Uterus (tissue), 3 donors: ENCODE measurements at regions not wholly inside any gene's neighbourhood (a gene's known extent, or its start where the extent isn't known, plus 50 kb on each side); places are given as distances from the start of the nearest gene placed in this dataset.

Experiments
- DNase-seq, 2 donors: peaks; one replicate each; pipeline ENCODE4 v3.0.0-alpha.2; 2019 to 2020
- H3K27ac ChIP-seq, 2 donors: fragments of 200-600 bp; sonication (generic); 1 replicate in 1 of 2; 2 replicates in 1 of 2; pipeline ENCODE4 v1.5.1; 2016 to 2018
- H3K27me3 ChIP-seq, 2 donors: fragments of 200-600 bp; sonication (generic); one replicate each; pipeline ENCODE4 v1.5.1; 2018 to 2019; ENCODE audit warnings: control low read depth in 1 of 2
- H3K36me3 ChIP-seq, 2 donors: fragments of 200-600 bp; sonication (generic); one replicate each; pipeline ENCODE4 v1.5.1; 2019; ENCODE audit warnings: control low read depth in 1 of 2
- H3K4me1 ChIP-seq, 2 donors: fragments of 200-600 bp; sonication (generic); one replicate each; pipeline ENCODE4 v1.5.1; 2018 to 2019; ENCODE audit warnings: control low read depth in 1 of 2
- H3K4me3 ChIP-seq, 2 donors: fragments of 200-600 bp; sonication (generic); 1 replicate in 1 of 2; 2 replicates in 1 of 2; pipeline ENCODE4 v1.5.1; 2018 to 2019; ENCODE audit warnings: mild to moderate bottlenecking in 1 of 2
- H3K9me3 ChIP-seq, 2 donors: fragments of 200-600 bp; sonication (generic); one replicate each; pipeline ENCODE4 v1.5.1; 2019; ENCODE audit warnings: control low read depth in 1 of 2
- CTCF ChIP-seq, 4 experiments: fragments of 200-600 bp in 2 of 4; fragments of 450-650 bp in 2 of 4; sonication (generic) in 2 of 4; IDR thresholded peaks; one replicate each; pipeline ENCODE4 v1.5.1; 2016 to 2019; ENCODE audit warnings: antibody characterized with exemption in 4 of 4, mild to moderate bottlenecking in 2 of 4, moderate library complexity in 1 of 4
- POLR2A ChIP-seq, 2 donors: fragments of 450-650 bp; IDR thresholded peaks; one replicate each; pipeline ENCODE4 v1.6.1; 2016; ENCODE audit warnings: antibody characterized with exemption in 2 of 2, mild to moderate bottlenecking in 1 of 2, moderate library complexity in 1 of 2
- intact Hi-C: fragments of 100-400 bp; cut with DNase I; formaldehyde crosslinking; loops from one replicate; pipeline ENCODE4 v1.15.1; 2023; ENCODE audit warnings: low total_unique reads
- donor health status: DM: yes; HTN: yes; CAD: no.

GRCh38 chr11:23295241-23295640, 435.0 kb upstream of the CCDC179 start:
- no peaks in the 10 kb centered on the region for H3K36me3 ChIP-seq
- no peak overlapping the region for H3K27ac ChIP-seq
- H3K4me3 ChIP-seq = no peak overlapping the region
- intact Hi-C loops = no loop called here
- no peak for DNase-seq
- no peaks in the 10 kb centered on the region for H3K4me1 ChIP-seq
- TF ChIP-seq POLR2A (IDR thresholded peaks at IDR 0.05) = no peak
- no peak for TF ChIP-seq CTCF (IDR thresholded peaks at IDR 0.05)
- H3K9me3 ChIP-seq = no peaks in the 10 kb centered on the region
- no peaks in the 10 kb centered on the region for H3K27me3 ChIP-seq

- no peak for TF ChIP-seq POLR2A (IDR thresholded peaks at IDR 0.05)
- TF ChIP-seq CTCF (IDR thresholded peaks at IDR 0.05) = no peak
- Histone ChIP-seq H3K36me3 (no peaks in the 10 kb centered on the region), H3K9me3 (no peaks in the 10 kb centered on the region), H3K27ac (no peak overlapping the region), H3K4me3 (no peak overlapping the region), H3K27me3 (no peaks in the 10 kb centered on the region), H3K4me1 (no peaks in the 10 kb centered on the region)
- intact Hi-C loops = no loop called here
- DNase-seq = no peak
Observed at GRCh38 chr11:23308041-23308440, 447.8 kb upstream of the CCDC179 start.

- H3K27ac ChIP-seq = no peak overlapping the region
- no peak for DNase-seq
- intact Hi-C loops = no loop called here
- H3K27me3 ChIP-seq = no peaks in the 10 kb centered on the region
- no peaks in the 10 kb centered on the region for H3K9me3 ChIP-seq
- H3K36me3 ChIP-seq = no peaks in the 10 kb centered on the region
- H3K4me3 ChIP-seq = no peak overlapping the region
- TF ChIP-seq CTCF (IDR thresholded peaks at IDR 0.05) (no peak), POLR2A (IDR thresholded peaks at IDR 0.05) (no peak)
- H3K4me1 ChIP-seq = no peaks in the 10 kb centered on the region
Observed at GRCh38 chr11:23310276-23310675, 450.0 kb upstream of the CCDC179 start.

GRCh38 chr11:23311986-23312940, 452.0 kb upstream of the CCDC179 start:
- no peak overlapping the region for H3K27ac ChIP-seq
- no peaks in the 10 kb centered on the region for H3K9me3 ChIP-seq
- no peaks in the 10 kb centered on the region for H3K36me3 ChIP-seq
- H3K4me3 ChIP-seq = no peak overlapping the region
- no peak for TF ChIP-seq CTCF (IDR thresholded peaks at IDR 0.05)
- TF ChIP-seq POLR2A (IDR thresholded peaks at IDR 0.05) = no peak
- H3K4me1 ChIP-seq = no peaks in the 10 kb centered on the region
- H3K27me3 ChIP-seq = no peaks in the 10 kb centered on the region
- intact Hi-C loops = no loop called here
- no peak for DNase-seq

- TF ChIP-seq CTCF (IDR thresholded peaks at IDR 0.05) (no peak), POLR2A (IDR thresholded peaks at IDR 0.05) (no peak)
- no peaks in the 10 kb centered on the region for H3K9me3 ChIP-seq
- H3K4me3 ChIP-seq = no peak overlapping the region
- DNase-seq = no peak
- intact Hi-C loops = no loop called here
- no peak overlapping the region for H3K27ac ChIP-seq
- no peaks in the 10 kb centered on the region for H3K4me1 ChIP-seq
- H3K36me3 ChIP-seq = no peaks in the 10 kb centered on the region
- no peaks in the 10 kb centered on the region for H3K27me3 ChIP-seq
Observed at GRCh38 chr11:23313001-23313400, 452.7 kb upstream of the CCDC179 start.
